H1 (cell line): ENCODE measurements at regions not wholly inside any gene's neighbourhood (a gene's known extent, or its start where the extent isn't known, plus 50 kb on each side); places are given as distances from the start of the nearest gene placed in this dataset.

ENCODE experiments used
- CTCF ChIA-PET: fragments of 300-600 bp; sonication (Branson Sonifier 250); formaldehyde crosslinking; loops from one replicate; lab custom pipeline; 2021; ENCODE audit not compliant: partially characterized antibody; lab: Charles Lee
- POLR2A ChIA-PET: fragments of 300-600 bp; sonication (Branson Sonifier 250); formaldehyde crosslinking; loops from one replicate; lab custom pipeline; 2021; ENCODE audit warnings: inconsistent platforms; ENCODE audit not compliant: partially characterized antibody; lab: Charles Lee
- DNase-seq, 2 experiments: peaks; one replicate each; pipeline versions ENCODE4 v3.0.0 to v3.0.0-alpha.2; 2010 to 2022; ENCODE audit warnings: low spot score in 2 of 2, low read depth in 1 of 2, mixed read lengths in 1 of 2
- FAIRE-seq: peaks from 2 replicates; lab custom pipeline; 2011; peaks lifted over from hg19 to GRCh38; lab: Jason Lieb, UNC
- H2AFZ ChIP-seq: 2 replicates; pipeline ENCODE4 v1.8.1; 2012; ENCODE audit warnings: low read length, inconsistent platforms
- H2AK5ac ChIP-seq: 2 replicates; pipeline ENCODE4 v1.6.1; 2013; ENCODE audit warnings: low read depth, low read length
- H2BK120ac ChIP-seq: replicated peaks from 2 replicates; pipeline ENCODE3; 2013; ENCODE audit warnings: low read depth, low read length, inconsistent platforms
- H2BK12ac ChIP-seq: 2 replicates; pipeline ENCODE4 v1.6.1; 2013; ENCODE audit warnings: low read depth, low read length
- H2BK15ac ChIP-seq: 2 replicates; pipeline ENCODE4 v1.6.1; 2013; ENCODE audit warnings: low read length
- H2BK20ac ChIP-seq: 2 replicates; pipeline ENCODE4 v1.6.1; 2013; ENCODE audit warnings: low read length
- H2BK5ac ChIP-seq: 2 replicates; pipeline ENCODE4 v1.6.1; 2013; ENCODE audit warnings: low read depth, low read length
- H3K14ac ChIP-seq: 2 replicates; pipeline ENCODE4 v1.6.1; 2013; ENCODE audit warnings: inconsistent platforms; ENCODE audit not compliant: insufficient read length
- H3K18ac ChIP-seq: 2 replicates; pipeline ENCODE4 v1.6.1; 2013; ENCODE audit warnings: low read length; ENCODE audit errors: extremely low read depth
- H3K23ac ChIP-seq: 2 replicates; pipeline ENCODE4 v1.6.1; 2013; ENCODE audit warnings: inconsistent platforms; ENCODE audit not compliant: insufficient read length
- H3K23me2 ChIP-seq: 2 replicates; pipeline ENCODE4 v1.6.1; 2013; ENCODE audit warnings: low read depth, low read length
- H3K27ac ChIP-seq: 2 replicates; pipeline ENCODE4 v1.6.1; 2011; ENCODE audit warnings: low read depth, low read length, inconsistent platforms
- H3K27me3 ChIP-seq, 4 experiments: replicated peaks in 1 of 4; 1 replicate in 1 of 4; 2 replicates in 3 of 4; pipeline versions ENCODE4 v1.6.1 to v1.8.1; 2011 to 2013; ENCODE audit warnings: low read length in 3 of 4, mild to moderate bottlenecking in 3 of 4, inconsistent platforms in 2 of 4, mixed read lengths in 2 of 4, moderate library complexity in 1 of 4; ENCODE audit not compliant: control insufficient read depth in 3 of 4, insufficient read depth in 3 of 4; ENCODE audit errors: extremely low read depth in 1 of 4
- H3K36me3 ChIP-seq, 4 experiments: 2 replicates each; pipeline versions ENCODE4 v1.6.1 to v1.8.1; 2011 to 2013; ENCODE audit warnings: mild to moderate bottlenecking in 4 of 4, low read length in 3 of 4, moderate library complexity in 2 of 4, control low read depth in 1 of 4, inconsistent platforms in 1 of 4; ENCODE audit not compliant: insufficient read depth in 4 of 4, control insufficient read depth in 2 of 4
- H3K4ac ChIP-seq: replicated peaks from 2 replicates; pipeline ENCODE3; 2013; ENCODE audit warnings: low read length, low read depth, mixed read lengths, inconsistent platforms; ENCODE audit not compliant: insufficient read length
- H3K4me1 ChIP-seq, 4 experiments: replicated peaks in 1 of 4; 1 replicate in 1 of 4; 2 replicates in 3 of 4; pipeline versions ENCODE4 v1.6.1 to v1.8.1; 2011 to 2013; ENCODE audit warnings: low read length in 3 of 4, inconsistent platforms in 2 of 4, mixed read lengths in 1 of 4; ENCODE audit not compliant: insufficient read depth in 4 of 4, control insufficient read depth in 3 of 4
- H3K4me2 ChIP-seq, 2 experiments: 2 replicates each; pipeline versions ENCODE4 v1.6.1 to v1.8.1; 2011 to 2013; ENCODE audit warnings: low read depth in 2 of 2, low read length in 2 of 2, control low read depth in 1 of 2, inconsistent platforms in 1 of 2, mild to moderate bottlenecking in 1 of 2; ENCODE audit not compliant: insufficient read depth in 1 of 2
- H3K4me3 ChIP-seq, 4 experiments: fragments of 200-600, 300-600 bp in 1 of 4; sonication (generic), shearing (Covaris generic), sonication (Bioruptor Twin) in 1 of 4; 2 replicates each; pipeline versions ENCODE4 v1.5.1 to v1.8.1; 2011 to 2016; ENCODE audit warnings: low read length in 4 of 4, low read depth in 3 of 4, control low read depth in 2 of 4, inconsistent platforms in 2 of 4, mild to moderate bottlenecking in 2 of 4, mixed read lengths in 1 of 4, moderate library complexity in 1 of 4; ENCODE audit not compliant: insufficient read depth in 2 of 4; ENCODE audit errors: extremely low read depth in 1 of 4
- H3K56ac ChIP-seq: replicated peaks from 2 replicates; pipeline ENCODE3; 2013; ENCODE audit warnings: low read depth, mild to moderate bottlenecking, mixed read lengths, low read length, inconsistent platforms; ENCODE audit not compliant: insufficient read length
- H3K79me1 ChIP-seq: 2 replicates; pipeline ENCODE4 v1.6.1; 2013; ENCODE audit warnings: low read depth, low read length, control low read depth
- H3K79me2 ChIP-seq, 2 experiments: 2 replicates each; pipeline versions ENCODE4 v1.6.1 to v1.8.1; 2012 to 2013; ENCODE audit warnings: low read length in 2 of 2, mild to moderate bottlenecking in 2 of 2, inconsistent platforms in 1 of 2; ENCODE audit not compliant: insufficient read depth in 2 of 2, control insufficient read depth in 1 of 2
- H3K9ac ChIP-seq, 4 experiments: replicated peaks in 1 of 4; 1 replicate in 1 of 4; 2 replicates in 3 of 4; pipeline versions ENCODE4 v1.6.1 to v1.8.1; 2011 to 2013; ENCODE audit warnings: low read depth in 3 of 4, low read length in 3 of 4, control low read depth in 2 of 4, mild to moderate bottlenecking in 2 of 4, moderate library complexity in 2 of 4, inconsistent platforms in 1 of 4; ENCODE audit errors: extremely low read depth in 1 of 4
- H3K9me3 ChIP-seq, 2 experiments: 2 replicates each; pipeline versions ENCODE4 v1.6.1 to v1.8.1; 2012 to 2013; ENCODE audit warnings: mild to moderate bottlenecking in 2 of 2, moderate library complexity in 2 of 2, control low read depth in 1 of 2, inconsistent platforms in 1 of 2, low read depth in 1 of 2, low read length in 1 of 2, mixed read lengths in 1 of 2; ENCODE audit not compliant: insufficient read depth in 2 of 2
- H4K20me1 ChIP-seq, 2 experiments: replicated peaks in 1 of 2; 2 replicates each; pipeline versions ENCODE3 to v1.8.1; 2011 to 2013; ENCODE audit warnings: inconsistent platforms in 2 of 2, low read length in 2 of 2, mild to moderate bottlenecking in 1 of 2; ENCODE audit not compliant: insufficient read depth in 2 of 2, control insufficient read depth in 1 of 2
- H4K5ac ChIP-seq: 2 replicates; pipeline ENCODE4 v1.6.1; 2013; ENCODE audit warnings: low read length, low read depth, mixed read lengths, inconsistent platforms; ENCODE audit not compliant: insufficient read length
- H4K8ac ChIP-seq: 2 replicates; pipeline ENCODE4 v1.8.0; 2013; ENCODE audit warnings: mild to moderate bottlenecking, moderate library complexity, low read length, inconsistent platforms; ENCODE audit not compliant: insufficient read depth; ENCODE audit errors: extremely low read depth
- H4K91ac ChIP-seq: replicated peaks from 2 replicates; pipeline ENCODE3; 2013; ENCODE audit warnings: low read length, mixed read lengths, inconsistent platforms; ENCODE audit not compliant: insufficient read length
- CHD1 ChIP-seq: IDR thresholded peaks from 2 replicates; pipeline ENCODE4 v1.6.1; 2012; ENCODE audit warnings: low read depth, low read length, improper control_type of control experiment
- EZH2 ChIP-seq: fragments of 200-600 bp; sonication (generic); IDR thresholded peaks from 2 replicates; pipeline ENCODE4 v1.7.1; 2012; ENCODE audit warnings: low read depth, mild to moderate bottlenecking, moderate library complexity, low read length, inconsistent platforms; ENCODE audit not compliant: severe bottlenecking
- GTF2F1 ChIP-seq: IDR thresholded peaks from 2 replicates; pipeline ENCODE4 v1.6.1; 2012; ENCODE audit warnings: low read depth, low read length, improper control_type of control experiment, borderline replicate concordance
- HDAC2 ChIP-seq, 2 experiments: fragments of 300-600 bp in 1 of 2; sonication (generic) in 1 of 2; IDR thresholded peaks; 2 replicates each; pipeline ENCODE4 v1.6.1; 2011 to 2012; ENCODE audit warnings: low read depth in 2 of 2, low read length in 2 of 2, mild to moderate bottlenecking in 2 of 2, moderate library complexity in 2 of 2, borderline replicate concordance in 1 of 2, inconsistent platforms in 1 of 2
- MAFK ChIP-seq: IDR thresholded peaks from 2 replicates; pipeline ENCODE4 v1.6.1; 2012; ENCODE audit warnings: low read depth, mild to moderate bottlenecking, improper control_type of control experiment, low read length
- NANOG ChIP-seq: IDR thresholded peaks from 2 replicates; pipeline ENCODE4 v1.6.1; 2011; ENCODE audit warnings: low read length, low read depth, mild to moderate bottlenecking, inconsistent platforms; ENCODE audit not compliant: insufficient read depth, poor library complexity, severe bottlenecking
- NRF1 ChIP-seq: IDR thresholded peaks from 2 replicates; pipeline ENCODE4 v1.6.1; 2011; ENCODE audit warnings: mild to moderate bottlenecking, low read depth, low read length, improper control_type of control experiment
- POLR2AphosphoS5 ChIP-seq: IDR thresholded peaks from 2 replicates; pipeline ENCODE4 v1.6.1; 2011; ENCODE audit warnings: low read depth, low read length
- RXRA ChIP-seq: IDR thresholded peaks from 2 replicates; pipeline ENCODE4 v1.6.1; 2011; ENCODE audit warnings: low read depth, mild to moderate bottlenecking, low read length, moderate library complexity; ENCODE audit not compliant: insufficient read depth
- SIN3A ChIP-seq, 2 experiments: IDR thresholded peaks in 1 of 2; conservative IDR thresholded peaks in 1 of 2; 2 replicates each; pipeline ENCODE4 v1.6.1; 2011 to 2012; ENCODE audit warnings: low read length in 2 of 2, improper control_type of control experiment in 1 of 2, low read depth in 1 of 2, mild to moderate bottlenecking in 1 of 2
- SP1 ChIP-seq: IDR thresholded peaks from 2 replicates; pipeline ENCODE4 v1.6.1; 2011; ENCODE audit warnings: low read depth, low read length
- SUZ12 ChIP-seq: fragments of 200-600 bp; sonication (generic); IDR thresholded peaks from 2 replicates; pipeline ENCODE4 v1.6.1; 2012; ENCODE audit warnings: mild to moderate bottlenecking, inconsistent platforms, low read length, moderate library complexity, mixed read lengths
- USF2 ChIP-seq: IDR thresholded peaks from 2 replicates; pipeline ENCODE4 v1.6.1; 2011; ENCODE audit warnings: low read length, improper control_type of control experiment
- WGBS, 2 experiments: shearing (Covaris generic) in 1 of 2; methylation state at CpG; one replicate each; pipeline versions ENCODE4 v1.1.6 to v1.1.7; 2013 to 2015; ENCODE audit warnings: low lambda C conversion rate in 2 of 2, mixed read lengths in 2 of 2, inconsistent platforms in 1 of 2, low coverage in 1 of 2, missing lambda C conversion rate in 1 of 2; ENCODE audit not compliant: insufficient replicate concordance in 2 of 2, insufficient coverage in 1 of 2, insufficient read length in 1 of 2; ENCODE audit errors: extremely low coverage in 1 of 2, missing lambda C conversion rate in 1 of 2; 5-methylcytosine and 5-hydroxymethylcytosine counted together

GRCh38 chr10:64275774-64276173 is 754.6 kb downstream of the REEP3 start:
- Histone ChIP-seq H2BK120ac (no peak overlapping the region), H3K23ac (no peak overlapping the region), H3K56ac (no peak overlapping the region), H4K5ac (no peak overlapping the region), H3K27ac (no peak overlapping the region), H2BK5ac (no peak overlapping the region), H3K14ac (no peak overlapping the region), H3K4me1 (no peaks in the 10 kb centered on the region), H3K4me3 (no peak overlapping the region), H3K4me2 (no peak overlapping the region), H3K79me1 (no peaks in the 10 kb centered on the region), H3K9me3 (no peaks in the 10 kb centered on the region), H3K9ac (no peak overlapping the region), H2BK15ac (no peak overlapping the region), H3K79me2 (no peaks in the 10 kb centered on the region), H4K20me1 (no peaks in the 10 kb centered on the region), H3K36me3 (no peaks in the 10 kb centered on the region), H4K91ac (no peak overlapping the region), H3K23me2 (no peaks in the 10 kb centered on the region), H2AFZ (no peak overlapping the region), H2BK12ac (no peak overlapping the region), H2AK5ac (no peak overlapping the region), H3K4ac (no peak overlapping the region), H4K8ac (no peak overlapping the region), H3K18ac (no peak overlapping the region), H3K27me3 (peaks cover 0 to 1% (median 0%) of the 10 kb centered on the region in 4 experiments; a peak in 1 of 7 replicates), H2BK20ac (no peak overlapping the region)
- ChIA-PET POLR2A (no interaction called here), CTCF (no interaction called here)
- DNase-seq, result no peak
- no peak for FAIRE-seq
- 93% methylated on average over 2 of the region's 2 CpGs; no CpG with 5 or more reads in 1 of the 2 experiments for WGBS, 2 experiments
- no peak for TF ChIP-seq MAFK
- TF ChIP-seq SIN3A (conservative IDR thresholded peaks at IDR 0.05 in 1 of 2, IDR thresholded peaks at IDR 0.05 in 1 of 2; ENCODE audit: low read depth in 1 of 2, low read length in 2 of 2), result no peak
- TF ChIP-seq NANOG, result no peak
- TF ChIP-seq GTF2F1, result no peak
- no peak for TF ChIP-seq SP1
- no peak for TF ChIP-seq HDAC2 (IDR thresholded peaks at IDR 0.05; ENCODE audit: borderline replicate concordance in 1 of 2, low read depth in 2 of 2, low read length in 2 of 2)
- TF ChIP-seq CHD1, result no peak
- no peak for TF ChIP-seq POLR2AphosphoS5
- TF ChIP-seq NRF1, result no peak
- TF ChIP-seq RXRA, result no peak
- no peak for TF ChIP-seq EZH2
- no peak for TF ChIP-seq USF2
- TF ChIP-seq SUZ12, result no peak
